DOHH2 (cell line): ENCODE measurements at regions not wholly inside any gene's neighbourhood (a gene's known extent, or its start where the extent isn't known, plus 50 kb on each side); places are given as distances from the start of the nearest gene placed in this dataset.

Source experiments
- H3F3A ChIP-seq: fragments of 200-600 bp; sonication (generic), shearing (Covaris generic); 2 replicates; pipeline ENCODE4 v1.6.0; 2016; ENCODE audit warnings: antibody characterized with exemption, mild to moderate bottlenecking; ENCODE audit not compliant: control insufficient read depth, insufficient read depth
- H3K27ac ChIP-seq: fragments of 200-600 bp; sonication (generic); 2 replicates; pipeline ENCODE4 v1.5.1; 2014; ENCODE audit warnings: low read depth, mild to moderate bottlenecking, low read length, moderate library complexity
- H3K27me3 ChIP-seq: fragments of 200-600 bp; sonication (generic); 2 replicates; pipeline ENCODE4 v1.6.1; 2014; ENCODE audit warnings: mild to moderate bottlenecking, low read length, mixed read lengths; ENCODE audit not compliant: control insufficient read depth
- H3K36me3 ChIP-seq: fragments of 200-600 bp; sonication (generic); 2 replicates; pipeline ENCODE4 v1.6.1; 2014; ENCODE audit warnings: mild to moderate bottlenecking, low read length, moderate library complexity, mixed read lengths; ENCODE audit not compliant: control insufficient read depth
- H3K4me1 ChIP-seq: fragments of 200-600 bp; sonication (generic); 2 replicates; pipeline ENCODE4 v1.6.1; 2014; ENCODE audit warnings: mild to moderate bottlenecking, low read length, mixed read lengths; ENCODE audit not compliant: control insufficient read depth
- H3K4me2 ChIP-seq: fragments of 200-600 bp; sonication (generic); 2 replicates; pipeline ENCODE4 v1.6.0; 2014; ENCODE audit warnings: mild to moderate bottlenecking, low read length, moderate library complexity
- H3K4me3 ChIP-seq: fragments of 200-600 bp; sonication (generic); 2 replicates; pipeline ENCODE4 v1.5.1; 2014; ENCODE audit warnings: mild to moderate bottlenecking, low read length, mixed read lengths
- H3K79me2 ChIP-seq: fragments of 200-600 bp; sonication (generic); 2 replicates; pipeline ENCODE4 v1.6.1; 2014; ENCODE audit warnings: mild to moderate bottlenecking, low read length, mixed read lengths; ENCODE audit not compliant: control insufficient read depth
- H3K9me2 ChIP-seq: fragments of 200-600 bp; sonication (generic); replicated peaks from 2 replicates; pipeline ENCODE4 v1.6.1; 2014; ENCODE audit warnings: mild to moderate bottlenecking, low read length, mixed read lengths; ENCODE audit not compliant: control insufficient read depth
- H3K9me3 ChIP-seq: fragments of 200-600 bp; sonication (generic); 2 replicates; pipeline ENCODE4 v1.6.1; 2014; ENCODE audit warnings: antibody characterized with exemption, low read length, mixed read lengths; ENCODE audit not compliant: control insufficient read depth, insufficient read depth
- H4K20me1 ChIP-seq: fragments of 200-600 bp; sonication (generic); 2 replicates; pipeline ENCODE4 v1.6.0; 2014; ENCODE audit warnings: low read depth, mild to moderate bottlenecking, antibody characterized with exemption, low read length, moderate library complexity; ENCODE audit not compliant: control insufficient read depth, insufficient read depth
- EZH2phosphoT487 ChIP-seq: fragments of 200-600 bp; sonication (generic); IDR thresholded peaks from 2 replicates; pipeline ENCODE4 v1.6.1; 2017; ENCODE audit warnings: borderline replicate concordance, mild to moderate bottlenecking, antibody characterized with exemption, low read length, moderate library complexity, mixed read lengths
- TF ChIP-seq, protein P1 (sequence below): fragments of 200-600 bp; sonication (generic); IDR thresholded peaks from one replicate; pipeline ENCODE4 v1.5.1; 2014; ENCODE audit warnings: antibody characterized with exemption, mild to moderate bottlenecking, low read depth, low read length; ENCODE audit not compliant: poor library complexity, severe bottlenecking

DNA sequence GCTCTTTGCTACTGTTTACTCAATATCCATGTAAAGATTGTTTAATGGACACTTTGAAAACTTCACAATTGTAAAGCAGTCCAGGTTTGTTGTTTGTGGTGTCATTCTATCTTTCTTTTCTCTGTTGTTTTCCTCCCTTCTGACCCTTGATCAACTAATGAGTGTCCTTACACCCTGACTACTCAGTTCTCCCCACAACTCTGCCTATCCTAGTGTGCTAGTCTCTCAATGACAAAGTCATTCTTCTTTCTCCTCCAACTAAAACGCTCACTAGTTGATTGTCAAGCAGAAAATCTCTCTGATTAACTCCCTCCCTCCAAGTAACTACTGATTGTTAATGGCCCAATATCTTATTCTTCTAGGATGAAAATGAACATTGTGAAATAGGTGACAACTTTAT lies 148.5 kb upstream of the FBXO33 start:
- Histone ChIP-seq H3K27ac (no peak overlapping the region), H3K4me1 (no peaks in the 10 kb centered on the region), H3K9me3 (no peaks in the 10 kb centered on the region), H3K4me3 (no peak overlapping the region), H3K4me2 (no peak overlapping the region), H3K9me2 (no peaks in the 10 kb centered on the region), H3K79me2 (no peaks in the 10 kb centered on the region), H3K27me3 (no peaks in the 10 kb centered on the region), H4K20me1 (no peaks in the 10 kb centered on the region), H3F3A (no peaks in the 10 kb centered on the region), H3K36me3 (no peaks in the 10 kb centered on the region)
- no peak for TF ChIP-seq EZH2phosphoT487
- TF ChIP-seq, protein P1, sequence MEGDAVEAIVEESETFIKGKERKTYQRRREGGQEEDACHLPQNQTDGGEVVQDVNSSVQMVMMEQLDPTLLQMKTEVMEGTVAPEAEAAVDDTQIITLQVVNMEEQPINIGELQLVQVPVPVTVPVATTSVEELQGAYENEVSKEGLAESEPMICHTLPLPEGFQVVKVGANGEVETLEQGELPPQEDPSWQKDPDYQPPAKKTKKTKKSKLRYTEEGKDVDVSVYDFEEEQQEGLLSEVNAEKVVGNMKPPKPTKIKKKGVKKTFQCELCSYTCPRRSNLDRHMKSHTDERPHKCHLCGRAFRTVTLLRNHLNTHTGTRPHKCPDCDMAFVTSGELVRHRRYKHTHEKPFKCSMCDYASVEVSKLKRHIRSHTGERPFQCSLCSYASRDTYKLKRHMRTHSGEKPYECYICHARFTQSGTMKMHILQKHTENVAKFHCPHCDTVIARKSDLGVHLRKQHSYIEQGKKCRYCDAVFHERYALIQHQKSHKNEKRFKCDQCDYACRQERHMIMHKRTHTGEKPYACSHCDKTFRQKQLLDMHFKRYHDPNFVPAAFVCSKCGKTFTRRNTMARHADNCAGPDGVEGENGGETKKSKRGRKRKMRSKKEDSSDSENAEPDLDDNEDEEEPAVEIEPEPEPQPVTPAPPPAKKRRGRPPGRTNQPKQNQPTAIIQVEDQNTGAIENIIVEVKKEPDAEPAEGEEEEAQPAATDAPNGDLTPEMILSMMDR = no peak

DNA sequence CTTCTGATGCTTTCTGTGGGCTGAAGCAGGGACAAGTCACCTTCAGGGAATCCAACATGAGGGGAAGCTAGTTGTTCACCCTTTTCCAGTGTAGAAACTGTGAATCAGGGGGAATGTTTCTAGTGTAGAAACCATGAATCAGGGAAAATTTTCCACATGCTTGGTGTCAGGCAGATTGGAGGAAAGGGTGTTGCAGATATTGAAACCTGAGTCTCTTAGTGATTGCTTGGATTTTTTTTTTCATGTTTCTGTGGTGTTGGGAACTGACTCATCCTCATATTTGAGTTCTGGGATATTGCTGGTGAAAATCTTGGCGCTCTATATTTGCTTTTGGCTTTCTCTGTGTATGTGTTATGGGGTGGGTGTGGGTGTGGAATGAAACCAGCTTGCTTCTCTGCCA lies 144.5 kb upstream of the FBXO33 start:
- no peaks in the 10 kb centered on the region for H3K9me2 ChIP-seq
- H3K4me2 ChIP-seq = no peak overlapping the region
- no peaks in the 10 kb centered on the region for H3K36me3 ChIP-seq
- H3F3A ChIP-seq = no peaks in the 10 kb centered on the region
- H3K27me3 ChIP-seq = no peaks in the 10 kb centered on the region
- no peaks in the 10 kb centered on the region for H4K20me1 ChIP-seq
- TF ChIP-seq EZH2phosphoT487 = no peak
- TF ChIP-seq, protein P1 = no peak
- no peaks in the 10 kb centered on the region for H3K9me3 ChIP-seq
- no peak overlapping the region for H3K4me3 ChIP-seq
- H3K27ac ChIP-seq = no peak overlapping the region
- H3K79me2 ChIP-seq = no peaks in the 10 kb centered on the region
- no peaks in the 10 kb centered on the region for H3K4me1 ChIP-seq

DNA sequence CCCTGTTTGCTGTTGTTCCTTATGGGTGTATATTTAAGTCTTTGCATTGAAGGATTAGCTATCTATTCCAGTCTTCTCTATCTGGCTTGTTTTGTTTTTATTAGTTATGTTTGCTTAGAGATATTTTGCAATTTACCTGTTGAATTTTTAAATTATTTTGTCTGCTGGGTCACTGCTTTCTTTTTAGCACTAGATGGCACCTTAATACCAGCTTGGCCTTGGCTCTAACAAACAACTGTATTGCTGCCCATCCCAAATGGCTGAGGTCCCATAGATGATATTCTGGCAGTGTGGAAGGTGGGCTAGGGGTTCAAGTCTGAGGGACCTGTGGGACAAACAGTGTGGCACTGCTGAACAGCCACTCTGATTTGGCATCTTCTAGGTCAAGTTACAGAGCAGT lies 144.0 kb upstream of the FBXO33 start:
- no peaks in the 10 kb centered on the region for H3K9me3 ChIP-seq
- H3K4me2 ChIP-seq = no peak overlapping the region
- no peaks in the 10 kb centered on the region for H3F3A ChIP-seq
- H3K27ac ChIP-seq = no peak overlapping the region
- H3K79me2 ChIP-seq = no peaks in the 10 kb centered on the region
- no peaks in the 10 kb centered on the region for H3K4me1 ChIP-seq
- H3K27me3 ChIP-seq = no peaks in the 10 kb centered on the region
- TF ChIP-seq, protein P1 = peak; percentile 14
- no peak for TF ChIP-seq EZH2phosphoT487
- no peaks in the 10 kb centered on the region for H3K9me2 ChIP-seq
- H3K4me3 ChIP-seq = no peak overlapping the region
- no peaks in the 10 kb centered on the region for H3K36me3 ChIP-seq
- no peaks in the 10 kb centered on the region for H4K20me1 ChIP-seq
